Midbrain (tissue), 1 donor: ENCODE measurements at regions not wholly inside any gene's neighbourhood (a gene's known extent, or its start where the extent isn't known, plus 50 kb on each side); places are given as distances from the start of the nearest gene placed in this dataset.
"Not testable (repeated sequence)": the region's sequence is repeated elsewhere in the genome, so short reads cannot be mapped to it uniquely, and the experiment has no call there.

Experiments used
- DNase-seq: peaks from one replicate; lab custom pipeline; 2025; lab: John Stamatoyannopoulos, UW

DNA sequence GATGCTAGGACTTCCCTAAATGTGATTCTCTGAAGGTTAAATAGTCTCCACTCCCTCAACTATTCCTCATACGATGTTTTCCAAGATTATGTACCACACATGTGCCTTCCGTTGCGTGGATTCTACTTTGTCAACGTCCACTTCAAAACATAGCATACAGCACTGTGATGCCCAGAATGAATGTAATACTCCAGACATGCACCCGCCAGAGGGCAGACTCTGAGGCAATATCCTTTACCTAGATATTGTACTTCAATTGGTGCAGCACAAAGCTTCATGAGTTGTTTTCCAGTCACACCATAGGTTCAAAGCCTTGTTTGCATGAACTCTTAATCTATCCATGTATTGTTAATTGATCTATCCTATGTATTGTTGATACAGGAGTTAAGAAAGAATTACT is 201.0 kb upstream of the NABP1 start:
- no peak for DNase-seq

DNA sequence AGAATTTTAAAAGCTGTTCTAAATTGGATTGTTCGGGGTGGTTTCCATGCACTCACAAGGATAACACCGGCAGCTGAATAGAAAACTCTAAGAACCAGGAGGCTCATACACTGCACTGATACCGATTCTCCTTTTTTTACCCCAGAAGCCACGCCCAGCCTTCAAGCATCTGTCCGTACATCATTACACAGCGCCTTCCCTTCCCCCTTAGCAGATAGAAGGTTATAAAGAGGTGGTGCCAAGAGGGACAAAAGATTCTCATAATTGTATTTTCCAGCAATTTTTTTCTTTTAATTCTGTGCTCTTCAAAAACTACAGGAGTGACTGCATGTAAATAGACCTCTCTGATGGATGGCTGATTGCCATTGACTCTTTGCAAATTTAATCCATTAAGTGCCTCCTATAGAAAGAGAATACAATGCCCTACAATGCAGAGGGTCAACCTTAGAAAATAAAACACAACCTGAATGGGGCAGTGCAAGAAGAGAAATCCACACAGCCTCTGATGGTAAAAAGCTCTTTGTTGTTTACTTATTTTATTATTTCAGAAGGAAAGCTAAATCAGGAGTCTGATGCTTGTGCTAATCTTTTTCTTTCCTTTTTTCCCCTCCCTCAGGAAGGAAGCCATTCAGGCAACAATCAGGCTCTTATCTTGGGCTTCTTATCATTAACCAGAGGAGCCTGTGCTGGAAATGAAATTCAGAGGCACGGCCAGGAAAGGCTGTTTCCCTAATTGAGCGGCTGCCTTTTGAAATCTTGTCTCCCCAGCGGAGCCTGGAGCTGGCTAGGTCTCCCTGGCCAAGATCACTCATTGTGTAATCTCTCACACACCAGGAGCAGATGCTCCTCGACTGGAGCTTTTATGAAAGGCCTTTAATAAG is 198.9 kb upstream of the NABP1 start:
- no peak for DNase-seq

DNA sequence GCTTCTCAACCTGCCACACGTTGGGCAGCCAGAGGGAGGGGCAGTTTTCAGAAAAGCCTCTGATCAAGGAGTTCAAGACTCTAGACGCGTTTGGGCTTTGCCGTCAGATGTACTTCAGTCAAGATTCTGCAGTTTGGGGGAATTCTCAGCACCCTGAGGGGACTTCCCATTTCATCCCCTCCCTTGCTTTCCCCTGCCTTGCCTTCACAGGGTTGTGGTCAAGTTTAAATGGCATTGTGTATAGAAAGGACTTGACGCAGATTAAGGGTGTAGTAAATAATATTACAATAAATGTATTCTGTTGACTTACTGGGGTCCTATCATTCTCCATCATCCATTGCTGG is 198.3 kb upstream of the NABP1 start:
- no peak for DNase-seq

DNA sequence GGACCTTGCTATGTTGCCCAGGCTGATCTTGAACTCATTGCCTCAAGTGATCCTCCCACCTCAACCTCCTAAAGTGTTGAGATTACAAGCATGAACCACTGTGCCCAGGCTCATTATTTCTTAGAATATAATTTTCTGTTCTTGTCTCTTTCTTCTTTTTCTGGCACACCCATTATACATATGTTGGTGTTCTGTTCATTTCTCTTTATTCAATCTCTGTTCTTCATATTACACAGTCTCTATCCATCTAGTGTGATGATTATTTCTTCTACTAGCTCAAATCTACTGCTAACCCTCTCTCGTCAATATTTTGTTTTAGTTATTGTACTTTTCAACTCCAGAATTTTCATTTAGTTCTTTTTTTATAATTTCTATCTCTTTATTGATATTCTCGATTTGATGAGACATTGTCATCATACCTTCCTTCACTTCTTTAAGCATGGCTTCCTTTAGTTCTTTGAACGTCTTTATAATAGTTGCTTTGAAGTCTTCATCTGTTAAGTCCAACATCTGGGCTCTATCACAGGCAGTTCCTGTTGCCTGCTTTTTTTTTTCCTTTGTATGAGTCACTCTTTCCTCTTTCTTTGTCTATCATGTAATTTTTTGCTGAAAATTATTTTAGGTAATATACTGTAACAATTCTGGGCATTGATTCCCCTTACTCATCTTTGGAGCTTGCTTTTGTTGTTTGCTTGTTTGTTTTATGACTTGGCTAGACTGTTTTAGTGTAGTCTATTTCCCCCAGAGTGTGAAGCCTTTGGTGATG is 196.4 kb upstream of the NABP1 start:
- no peak for DNase-seq

DNA sequence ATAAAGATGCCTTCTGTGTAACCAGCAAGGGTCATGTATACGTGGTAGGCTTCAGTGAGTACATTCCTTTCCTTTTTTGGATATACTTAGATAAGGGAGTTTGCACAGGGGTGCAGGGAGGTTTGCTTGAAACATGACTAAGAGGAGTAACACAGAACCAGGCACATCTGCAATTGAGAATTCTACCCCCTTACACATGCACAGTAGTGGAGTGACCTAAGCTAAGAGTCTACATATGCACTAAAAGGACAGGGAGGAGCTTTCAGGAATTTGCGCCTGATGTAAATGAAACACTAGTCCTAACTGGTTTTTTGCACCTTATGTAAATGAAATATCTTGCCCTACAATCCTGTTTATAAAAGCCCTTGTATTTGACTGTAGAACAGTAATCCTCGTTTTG is 194.8 kb upstream of the NABP1 start:
- no peak for DNase-seq

DNA sequence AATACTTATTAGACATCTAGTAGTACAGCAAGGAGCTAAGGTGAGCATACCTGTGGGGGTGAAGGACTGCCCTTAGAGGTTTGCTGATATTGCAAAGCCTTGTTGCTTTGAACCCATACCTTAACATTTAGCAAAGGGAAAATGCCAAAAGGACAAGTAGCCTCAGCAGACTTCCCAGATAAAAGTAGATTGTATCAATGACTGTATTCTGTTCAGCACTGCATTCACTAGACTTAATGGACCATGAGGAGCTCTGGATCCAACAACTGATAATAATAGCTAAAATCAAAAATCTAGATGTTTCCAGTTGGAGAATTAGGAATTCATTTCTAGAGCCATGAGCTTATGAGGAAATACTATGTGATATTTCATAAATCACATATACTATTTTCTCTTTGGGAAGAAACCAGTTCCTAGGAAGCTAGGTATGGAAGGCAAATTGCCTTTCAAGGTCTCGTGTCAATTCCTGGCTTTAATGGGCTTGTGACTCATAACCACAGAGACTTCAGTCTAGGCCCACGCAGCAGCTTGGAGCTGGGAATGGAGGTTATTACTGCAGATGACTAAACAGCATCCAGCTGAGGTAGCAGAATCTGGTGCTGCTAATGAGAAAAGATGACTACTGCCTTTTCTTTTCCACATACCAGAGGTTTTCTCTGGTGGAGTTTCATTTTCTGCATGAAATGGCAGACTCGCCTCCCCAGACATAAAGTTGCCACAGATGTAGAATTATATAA is 191.2 kb upstream of the NABP1 start:
- DNase-seq: no peak

DNA sequence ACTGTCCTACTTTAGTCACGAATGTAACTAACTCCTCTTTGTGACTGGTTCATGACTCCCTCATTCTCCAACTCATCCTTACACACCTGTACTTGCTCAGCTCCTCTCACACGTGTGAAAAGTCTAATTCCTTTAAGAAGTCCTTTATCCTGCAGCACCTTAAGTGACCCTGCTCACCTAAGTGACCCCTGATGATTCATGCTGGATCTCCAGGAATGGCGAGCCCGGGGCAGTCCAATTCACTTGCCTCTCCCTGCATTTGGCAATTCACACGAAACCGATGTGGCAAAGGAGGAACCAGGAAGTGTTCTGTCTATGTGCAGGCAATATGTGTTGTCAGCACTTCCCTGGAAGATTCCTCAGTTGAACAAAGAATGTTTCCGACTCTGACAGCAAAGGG is 189.8 kb upstream of the NABP1 start:
- no peak for DNase-seq

DNA sequence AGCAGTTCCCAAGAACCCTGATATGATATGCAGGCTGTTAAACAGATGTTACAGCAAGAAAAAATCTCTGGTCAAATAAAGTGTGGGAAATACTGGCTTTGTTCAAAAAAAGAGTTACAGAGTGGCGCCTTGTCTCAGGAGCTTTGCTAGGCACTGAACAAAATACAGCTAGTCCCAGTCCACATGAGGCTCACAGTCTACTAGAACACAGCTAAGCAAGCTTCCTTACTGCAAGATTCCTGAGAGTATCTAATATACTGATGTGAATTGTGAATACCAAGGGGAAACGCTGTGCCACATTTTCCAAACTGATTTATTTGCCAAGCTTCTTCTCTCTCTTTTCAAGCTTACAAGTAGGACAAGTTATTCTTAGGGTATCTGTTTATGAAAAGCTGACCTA is 188.8 kb upstream of the NABP1 start:
- DNase-seq: no peak

DNA sequence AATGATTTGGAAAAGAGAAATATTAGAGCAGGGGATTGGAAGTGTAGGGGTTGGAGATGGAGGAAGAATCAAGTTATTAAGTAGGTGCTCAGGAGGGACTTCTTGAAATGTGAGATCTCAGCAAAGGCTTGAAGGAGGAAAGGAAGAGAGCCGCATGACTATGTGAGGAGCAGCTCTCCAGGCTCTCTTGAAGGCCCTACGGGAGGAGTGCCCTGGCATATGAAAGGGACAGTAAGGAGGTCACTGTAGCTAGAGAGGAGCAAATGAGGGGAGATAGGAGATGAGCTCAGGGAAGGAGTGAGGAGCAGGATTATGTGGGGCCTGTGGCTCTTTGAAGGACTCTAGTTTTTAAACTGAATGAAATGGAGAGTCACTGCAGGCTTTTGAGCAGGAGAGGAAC is 181.1 kb upstream of the NABP1 start:
- no peak for DNase-seq

DNA sequence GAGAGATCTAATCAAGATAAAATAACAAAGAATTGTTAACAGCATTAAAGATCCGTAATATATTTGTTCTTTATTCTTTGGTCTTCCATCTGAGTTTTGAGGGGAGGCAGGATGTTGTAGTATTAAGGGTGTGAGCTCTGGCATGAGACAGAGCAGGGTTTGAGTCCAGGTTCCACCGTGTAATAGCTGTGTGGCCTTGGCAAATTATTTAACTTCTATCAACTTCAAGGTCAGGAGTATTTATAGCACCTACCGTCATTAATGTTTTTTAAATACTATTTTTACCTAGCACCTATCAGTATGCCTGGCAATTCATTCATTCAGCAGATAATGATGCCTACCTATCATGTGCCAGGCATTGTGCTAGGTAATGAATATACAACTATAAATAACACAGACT is 180.1 kb upstream of the NABP1 start:
- DNase-seq: no peak

DNA sequence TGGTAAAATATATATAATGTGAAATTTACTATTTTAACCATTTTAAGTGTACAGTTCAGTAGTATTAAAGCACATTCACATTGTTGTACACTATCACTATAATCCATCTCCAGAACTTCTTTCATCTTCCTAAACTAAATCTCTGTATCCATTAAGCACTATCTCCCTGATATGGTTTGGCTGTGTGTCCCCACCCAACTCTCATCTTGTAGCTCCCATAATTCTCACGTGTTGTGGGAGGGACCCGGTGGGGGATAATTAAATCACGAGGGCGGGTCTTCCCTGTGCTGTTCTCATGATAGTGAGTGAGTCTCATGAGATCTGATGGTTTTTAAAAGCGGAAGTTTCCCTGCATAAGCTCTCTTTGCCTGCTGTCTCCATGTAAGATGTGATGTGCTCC is 178.9 kb upstream of the NABP1 start:
- DNase-seq: no peak

DNA sequence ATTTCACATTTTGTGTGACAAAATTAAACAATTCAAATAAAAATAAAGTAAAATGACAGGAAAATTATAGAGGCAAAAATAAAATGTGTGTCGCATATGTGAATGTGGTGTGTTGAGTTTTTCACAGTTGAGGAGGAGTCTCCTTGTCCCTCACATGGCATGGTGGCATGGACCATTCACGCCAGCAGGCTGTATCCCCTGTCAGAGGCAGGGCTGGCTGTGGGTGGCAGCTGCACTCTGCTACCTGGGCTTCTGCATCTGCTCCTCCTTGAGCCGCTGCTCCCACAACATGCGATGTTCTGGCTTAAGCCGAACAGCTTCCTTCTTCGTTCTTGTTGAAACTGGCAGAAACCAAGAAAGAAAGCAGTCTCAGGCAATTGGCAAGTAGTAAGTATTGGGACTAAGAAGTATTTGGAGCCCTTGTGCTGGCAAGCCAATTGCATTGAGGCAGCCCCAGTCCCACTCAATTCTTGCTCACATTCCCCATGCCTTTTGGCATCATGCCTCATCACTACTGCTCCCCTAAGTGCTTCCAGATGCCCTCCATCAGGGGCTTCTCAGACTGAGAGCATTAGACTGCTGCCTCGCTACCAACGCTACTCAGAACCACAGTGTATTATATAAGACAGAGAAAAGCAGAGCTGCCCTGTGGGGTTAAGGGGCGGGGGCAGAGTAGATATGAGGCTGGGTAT is 177.9 kb upstream of the NABP1 start:
- DNase-seq: no peak

DNA sequence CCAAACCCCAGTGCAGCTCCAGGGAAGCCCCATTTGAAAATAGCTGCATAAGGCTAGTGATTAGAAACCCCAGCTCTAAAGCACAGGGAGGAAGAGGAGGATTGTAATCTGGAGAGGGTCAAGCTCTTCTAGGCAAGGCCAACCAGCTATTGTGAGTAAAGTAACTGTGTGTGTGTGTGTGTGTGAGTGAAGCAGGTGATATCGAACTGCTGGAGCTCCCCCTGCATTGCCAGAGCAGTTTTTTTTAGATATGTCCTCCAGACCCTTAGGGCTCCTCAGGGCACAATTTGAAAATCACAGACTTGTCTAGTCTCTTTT is 177.4 kb upstream of the NABP1 start:
- DNase-seq: no peak

DNA sequence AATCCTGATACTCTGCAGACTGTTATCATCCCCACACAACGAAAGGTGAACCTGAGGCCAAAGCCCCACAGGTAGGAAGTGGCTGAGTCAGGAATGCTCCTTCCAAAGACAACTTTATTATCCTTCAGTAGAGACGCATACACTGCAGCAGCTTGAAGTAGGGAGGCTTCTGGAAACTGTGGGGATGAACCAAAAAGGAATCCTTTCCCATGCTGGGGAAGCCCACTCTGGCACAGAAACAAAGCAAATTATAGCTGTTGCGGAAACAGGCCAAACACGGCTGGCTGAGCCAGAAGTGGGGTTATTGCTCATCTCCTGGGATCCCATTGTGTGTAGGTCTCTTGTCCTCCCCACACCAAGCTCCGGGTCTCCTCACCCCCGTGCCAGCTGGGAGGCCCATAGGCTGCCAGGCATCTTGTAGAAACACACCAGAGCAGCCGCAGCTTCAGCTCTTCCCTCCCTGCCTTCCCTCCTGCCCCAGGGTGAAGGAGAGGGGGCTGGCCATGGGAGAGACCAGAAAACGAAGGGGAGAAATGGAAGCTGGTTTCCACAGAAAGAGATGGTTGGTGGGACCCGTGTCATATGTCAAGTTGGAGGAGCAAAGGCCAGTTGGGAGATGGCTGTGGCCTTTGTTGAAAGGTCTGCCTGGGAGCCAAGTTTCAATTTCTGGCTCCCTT is 176.9 kb upstream of the NABP1 start:
- no peak for DNase-seq

DNA sequence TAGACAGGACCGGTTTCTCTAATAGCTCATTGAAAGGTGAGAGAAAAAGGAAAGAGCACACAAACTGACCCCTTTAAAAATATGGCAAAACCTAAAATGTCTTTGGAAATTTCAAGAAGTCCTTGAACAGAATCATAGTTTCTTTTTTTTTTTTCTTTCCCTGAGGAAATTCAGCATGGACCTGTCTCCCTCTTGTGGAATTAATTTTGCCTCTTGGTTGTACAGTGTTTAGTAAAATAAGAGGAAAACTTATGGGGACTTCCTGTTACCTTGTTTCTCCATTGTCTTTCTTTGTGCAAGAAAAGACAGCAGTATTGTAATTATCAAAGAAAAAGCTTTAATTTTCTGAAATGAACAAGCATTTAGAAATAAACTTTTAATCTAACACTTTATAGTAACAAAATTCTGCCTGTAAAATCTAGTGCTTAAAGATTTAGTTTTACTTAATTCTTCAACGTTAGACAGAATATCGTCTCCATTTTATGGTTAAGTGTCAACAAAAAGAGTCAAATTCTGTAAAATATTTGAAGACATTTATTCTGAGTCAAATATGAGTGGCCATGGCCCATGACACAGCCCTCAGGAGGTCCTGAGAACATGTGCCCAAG is 176.3 kb upstream of the NABP1 start:
- no peak for DNase-seq

DNA sequence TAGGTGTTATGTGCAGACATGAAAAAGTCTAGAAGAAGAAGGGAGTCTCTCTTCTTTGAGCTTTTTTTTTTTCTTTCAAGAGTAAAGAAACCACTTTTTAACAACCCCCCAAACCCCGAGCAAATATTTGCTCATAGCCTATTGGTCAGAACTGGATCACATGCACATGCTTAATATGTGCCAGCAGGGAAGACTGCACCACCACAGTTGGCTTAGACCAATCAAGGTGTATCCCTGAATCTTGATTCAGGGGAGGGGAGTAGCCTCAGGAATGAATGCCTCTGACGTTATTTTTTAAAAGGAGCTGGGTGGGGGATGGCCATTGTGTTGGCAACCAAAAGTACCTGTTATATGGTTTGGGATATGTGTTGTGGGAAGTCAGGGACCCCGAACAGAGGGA is 171.4 kb upstream of the NABP1 start:
- DNase-seq: no peak

DNA sequence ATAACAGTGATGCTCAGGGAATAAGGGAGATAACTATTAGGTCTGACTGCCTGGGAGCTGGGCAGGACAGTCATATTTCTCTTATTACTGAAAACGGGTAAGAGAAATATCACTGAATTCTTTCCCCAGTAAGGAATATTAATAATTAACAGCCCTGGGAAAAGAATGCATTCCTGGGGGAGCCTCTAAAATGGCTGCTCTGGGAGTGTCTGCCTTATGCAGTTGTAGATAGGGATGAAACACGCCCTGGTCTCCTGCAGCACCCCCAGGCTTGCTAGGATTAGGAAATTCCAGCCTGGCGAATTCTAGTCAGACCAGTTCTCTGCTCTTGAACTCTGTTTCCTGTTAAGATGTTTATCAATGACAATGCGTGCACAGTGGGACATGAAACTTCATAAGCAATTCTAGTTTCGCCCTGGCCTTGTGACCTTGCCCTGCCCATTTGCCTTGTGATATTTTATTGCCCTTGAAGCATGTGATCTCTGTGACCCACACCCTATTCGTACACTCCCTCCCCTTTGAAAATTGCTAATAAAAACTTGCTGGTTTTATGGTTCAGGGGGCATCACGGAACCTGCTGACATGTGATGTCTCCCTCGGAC is 170.6 kb upstream of the NABP1 start:
- DNase-seq: not testable (repeated sequence)

DNA sequence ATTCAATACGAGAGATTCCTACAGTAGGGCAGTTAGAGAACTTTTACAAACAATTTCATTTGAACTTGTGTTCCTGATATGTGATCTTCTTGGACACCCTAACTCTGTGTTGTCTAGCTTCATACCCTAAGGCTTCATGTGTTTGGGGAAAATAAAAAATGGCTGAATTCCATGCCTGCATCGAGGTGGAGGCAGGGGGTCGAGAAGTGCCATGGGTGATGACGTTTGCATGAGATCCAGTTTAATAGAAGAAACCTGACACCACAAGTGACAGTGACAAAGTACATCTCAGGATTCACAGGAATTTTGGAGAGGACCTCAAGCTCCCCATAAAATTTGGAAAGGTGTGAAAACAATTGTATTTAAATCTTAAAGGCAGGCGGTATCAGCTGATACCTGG is 169.2 kb upstream of the NABP1 start:
- DNase-seq: no peak

DNA sequence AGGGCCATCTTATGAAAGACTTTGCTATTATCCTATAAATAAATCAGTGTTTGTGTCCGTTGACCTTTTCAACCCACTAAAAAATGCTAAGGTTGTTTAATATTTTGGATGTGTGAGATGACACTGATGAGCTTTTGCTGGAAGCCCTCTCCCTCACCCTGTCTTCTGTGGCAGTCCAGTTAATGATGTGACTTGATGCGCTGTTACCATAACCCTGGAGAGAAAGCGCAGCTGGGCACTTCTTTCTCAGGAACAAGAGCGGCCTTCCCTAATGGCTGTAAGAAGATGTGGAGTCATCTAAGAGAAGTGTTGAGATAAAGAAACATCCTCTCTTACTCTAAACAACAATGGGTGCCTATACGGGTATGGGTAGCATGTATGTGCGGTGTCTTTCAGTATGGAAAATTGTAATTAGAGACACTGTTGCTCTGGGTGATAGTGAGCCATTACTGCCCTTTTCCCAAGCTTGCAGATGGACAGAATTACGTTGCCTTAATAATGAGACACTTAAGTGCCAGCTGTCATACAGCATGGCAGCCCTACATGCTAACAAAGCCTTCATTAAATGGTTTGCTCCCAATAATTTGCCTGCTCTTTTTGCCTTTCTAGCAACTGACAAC is 165.6 kb upstream of the NABP1 start:
- DNase-seq: no peak

DNA sequence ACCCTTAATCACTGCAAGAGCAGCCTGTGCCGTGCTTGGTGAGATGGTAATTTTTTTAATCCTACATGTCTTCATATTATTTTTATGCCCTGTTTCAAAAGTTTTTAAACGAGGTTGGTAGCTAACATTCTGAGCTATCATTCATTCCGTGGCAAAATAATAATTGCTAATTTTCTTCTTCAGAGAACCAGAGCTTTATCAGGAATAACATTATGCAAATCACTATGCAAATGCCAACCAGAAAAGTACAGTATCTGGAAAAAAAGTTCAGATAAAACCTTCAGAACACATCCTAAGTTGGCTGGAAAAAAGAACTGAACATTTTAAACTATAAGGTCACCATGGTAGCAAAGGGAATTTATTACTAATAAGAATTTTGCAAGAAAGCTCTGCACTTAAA is 165.1 kb upstream of the NABP1 start:
- no peak for DNase-seq

DNA sequence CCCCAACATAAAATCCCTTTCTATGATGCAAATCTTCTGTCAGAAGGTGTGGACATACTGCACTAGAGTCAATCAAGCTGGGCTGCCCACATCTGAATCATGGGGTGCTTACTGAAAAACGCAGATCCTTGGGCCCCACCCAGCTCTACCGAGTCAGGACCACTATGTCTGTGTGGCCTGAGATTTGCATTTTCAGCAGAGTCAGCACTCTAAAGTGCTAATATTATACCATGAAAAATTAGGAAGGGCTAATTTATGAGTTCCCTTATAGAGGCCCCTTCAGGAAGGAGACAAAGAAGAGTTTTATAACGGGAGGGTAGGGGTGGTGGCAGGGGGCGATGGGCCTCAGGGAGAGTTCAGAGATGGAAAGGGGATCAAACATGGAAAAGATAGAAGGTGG is 163.3 kb upstream of the NABP1 start:
- DNase-seq: no peak
